ENCODE measurements at regions not wholly inside any gene's neighbourhood (a gene's known extent, or its start where the extent isn't known, plus 50 kb on each side); places are given as distances from the start of the nearest gene placed in this dataset.

DNA sequence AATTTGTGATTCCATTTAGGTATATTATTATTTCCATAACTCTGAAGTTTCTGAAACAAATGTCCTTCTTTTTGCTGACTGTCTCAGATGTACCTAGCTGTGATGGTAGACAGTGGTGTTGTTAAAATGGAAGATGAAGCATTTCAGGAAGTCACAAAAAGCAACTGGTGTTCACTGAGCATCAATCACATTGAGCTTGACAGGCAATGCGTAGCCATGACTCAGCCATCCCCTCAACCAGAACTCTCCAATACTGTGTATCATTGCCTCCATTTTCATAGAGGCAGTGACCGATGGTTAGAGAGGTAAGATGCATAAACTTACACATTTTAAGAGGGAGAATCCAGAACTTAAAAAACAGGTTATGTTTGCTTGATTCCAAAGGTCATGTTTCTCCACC lies 434.0 kb downstream of the INHBA start:
- Histone ChIP-seq H3K27me3 (ENCODE audit: control insufficient read depth in 3 of 3, insufficient read depth in 3 of 3, low read length in 2 of 3) (no peaks in the 10 kb centered on the region), H3K4me1 (ENCODE audit: control insufficient read depth in 5 of 5, insufficient read depth in 5 of 5, low read length in 5 of 5) (no peaks in the 10 kb centered on the region), H3K9ac (ENCODE audit: insufficient read depth in 1 of 2, low read length in 2 of 2) (no peak overlapping the region), H3K27ac (ENCODE audit: low read depth in 1 of 2, low read length in 1 of 2) (no peak overlapping the region), H3K4me3 (no peak overlapping the region), H3K36me3 (ENCODE audit: control insufficient read depth in 4 of 4, insufficient read depth in 4 of 4, low read length in 4 of 4) (no peaks in the 10 kb centered on the region), H3K9me3 (ENCODE audit: control insufficient read depth in 4 of 4, insufficient read depth in 3 of 4, low read length in 3 of 4) (peaks cover 0 to 3% (median 0%) of the 10 kb centered on the region in 4 donors)
- TF ChIP-seq CTCF (IDR thresholded peaks at IDR 0.05; ENCODE audit: control extremely low read depth, extremely low read depth), result no peak
- DNase-seq, result no peak
- ATAC-seq (ENCODE audit: insufficient read depth, low FRiP score), result no peak
- 82 to 88% methylated on average over 2 of the region's 2 CpGs for WGBS, 2 donors

- H3K9ac ChIP-seq (ENCODE audit: insufficient read depth in 1 of 2, low read length in 2 of 2), result no peak overlapping the region
- DNase-seq (no peak), ATAC-seq (ENCODE audit: insufficient read depth, low FRiP score) (no peak)
- no peak for TF ChIP-seq CTCF (IDR thresholded peaks at IDR 0.05; ENCODE audit: control extremely low read depth, extremely low read depth)
- WGBS, 2 donors, result 49 to 56% methylated on average over 4 of the region's 4 CpGs
- H3K27ac ChIP-seq (ENCODE audit: low read depth in 1 of 2, low read length in 1 of 2), result no peak overlapping the region
- H3K27me3 ChIP-seq (ENCODE audit: control insufficient read depth in 3 of 3, insufficient read depth in 3 of 3, low read length in 2 of 3), result peaks cover 0 to 6% (median 0%) of the 10 kb centered on the region in 3 donors
- H3K36me3 ChIP-seq (ENCODE audit: control insufficient read depth in 4 of 4, insufficient read depth in 4 of 4, low read length in 4 of 4), result no peaks in the 10 kb centered on the region
- H3K4me1 ChIP-seq (ENCODE audit: control insufficient read depth in 5 of 5, insufficient read depth in 5 of 5, low read length in 5 of 5), result no peaks in the 10 kb centered on the region
- no peak overlapping the region for H3K4me3 ChIP-seq
- no peaks in the 10 kb centered on the region for H3K9me3 ChIP-seq (ENCODE audit: control insufficient read depth in 4 of 4, insufficient read depth in 3 of 4, low read length in 3 of 4)
Observed at GRCh38 chr7:41261080-41261479, 441.8 kb downstream of the INHBA start.

- Histone ChIP-seq H3K36me3 (ENCODE audit: control insufficient read depth in 4 of 4, insufficient read depth in 4 of 4, low read length in 4 of 4) (no peaks in the 10 kb centered on the region), H3K4me3 (no peak overlapping the region), H3K4me1 (ENCODE audit: control insufficient read depth in 5 of 5, insufficient read depth in 5 of 5, low read length in 5 of 5) (no peaks in the 10 kb centered on the region), H3K27ac (ENCODE audit: low read depth in 1 of 2, low read length in 1 of 2) (no peak overlapping the region), H3K9me3 (ENCODE audit: control insufficient read depth in 4 of 4, insufficient read depth in 3 of 4, low read length in 3 of 4) (no peaks in the 10 kb centered on the region), H3K27me3 (ENCODE audit: control insufficient read depth in 3 of 3, insufficient read depth in 3 of 3, low read length in 2 of 3) (peaks cover 0 to 4% (median 0%) of the 10 kb centered on the region in 3 donors), H3K9ac (ENCODE audit: insufficient read depth in 1 of 2, low read length in 2 of 2) (no peak overlapping the region)
- no peak for TF ChIP-seq CTCF (IDR thresholded peaks at IDR 0.05; ENCODE audit: control extremely low read depth, extremely low read depth)
- no peak for ATAC-seq (ENCODE audit: insufficient read depth, low FRiP score)
- no peak for DNase-seq
- 44 to 62% methylated on average over 4 of the region's 4 CpGs for WGBS, 2 donors
Observed at GRCh38 chr7:41257660-41258059, 445.2 kb downstream of the INHBA start.
